Central memory CD4-positive, alpha-beta T cell (primary cell): ENCODE measurements at regions not wholly inside any gene's neighbourhood (a gene's known extent, or its start where the extent isn't known, plus 50 kb on each side); places are given as distances from the start of the nearest gene placed in this dataset.
"Not testable (repeated sequence)": the region's sequence is repeated elsewhere in the genome, so short reads cannot be mapped to it uniquely, and the experiment has no call there.

Source experiments
- DNase-seq: peaks from one replicate; pipeline ENCODE4 v3.0.0; 2022

GRCh38 chr1:166307261-166308188 is 140.7 kb upstream of the FAM78B start:
- no peak for DNase-seq

GRCh38 chr1:166316306-166316705 is 149.5 kb upstream of the FAM78B start:
- DNase-seq: not testable (repeated sequence)

GRCh38 chr1:166322470-166322869 is 155.7 kb upstream of the FAM78B start:
- DNase-seq: no peak

GRCh38 chr1:166327886-166328285 is 161.1 kb upstream of the FAM78B start:
- no peak for DNase-seq

- no peak for DNase-seq
Observed at GRCh38 chr1:166328956-166329355, 162.2 kb upstream of the FAM78B start.

- DNase-seq: no peak
Observed at GRCh38 chr1:166330096-166330495, 163.3 kb upstream of the FAM78B start.

GRCh38 chr1:166338105-166338504 is 171.3 kb upstream of the FAM78B start:
- DNase-seq: no peak

GRCh38 chr1:166340709-166341108 is 173.9 kb upstream of the FAM78B start:
- no peak for DNase-seq

GRCh38 chr1:166343276-166343675 is 176.5 kb upstream of the FAM78B start:
- DNase-seq: no peak

- no peak for DNase-seq
Observed at GRCh38 chr1:166350490-166350889, 183.7 kb upstream of the FAM78B start.

GRCh38 chr1:166351676-166352075 is 184.9 kb upstream of the FAM78B start:
- no peak for DNase-seq

GRCh38 chr1:166353213-166353612 is 186.4 kb upstream of the FAM78B start:
- no peak for DNase-seq

- DNase-seq: no peak
Observed at GRCh38 chr1:166354406-166354805, 187.6 kb upstream of the FAM78B start.

- DNase-seq: no peak
Observed at GRCh38 chr1:166365081-166365480, 198.3 kb upstream of the FAM78B start.

- no peak for DNase-seq
Observed at GRCh38 chr1:166368030-166368429, 201.2 kb upstream of the FAM78B start.

- no peak for DNase-seq
Observed at GRCh38 chr1:166377896-166378295, 211.1 kb upstream of the FAM78B start.

GRCh38 chr1:166378805-166379204 is 212.0 kb upstream of the FAM78B start:
- no peak for DNase-seq

GRCh38 chr1:166379447-166379846 is 212.6 kb upstream of the FAM78B start:
- no peak for DNase-seq

- no peak for DNase-seq
Observed at GRCh38 chr1:166383137-166383536, 216.3 kb upstream of the FAM78B start.

GRCh38 chr1:166383635-166384346 is 217.0 kb upstream of the FAM78B start:
- no peak for DNase-seq

- no peak for DNase-seq
Observed at GRCh38 chr1:166384948-166385347, 218.1 kb upstream of the FAM78B start.

GRCh38 chr1:166390366-166391033 is 223.7 kb upstream of the FAM78B start:
- DNase-seq: no peak

- no peak for DNase-seq
Observed at GRCh38 chr1:166391279-166392066, 224.7 kb upstream of the FAM78B start.
